Astrocyte (in vitro differentiated cells and primary cell): ENCODE measurements at regions not wholly inside any gene's neighbourhood (a gene's known extent, or its start where the extent isn't known, plus 50 kb on each side); places are given as distances from the start of the nearest gene placed in this dataset.

Source experiments
- EZH2 ChIP-seq: IDR thresholded peaks from 2 replicates; pipeline ENCODE4 v1.6.1; 2012; ENCODE audit warnings: mild to moderate bottlenecking, low read length, inconsistent platforms; ENCODE audit not compliant: insufficient read depth
- TF ChIP-seq, protein P1 (sequence below): IDR thresholded peaks from 2 replicates; pipeline ENCODE4 v1.5.1; 2011; ENCODE audit warnings: low read depth, mild to moderate bottlenecking, inconsistent platforms, low read length, moderate library complexity; ENCODE audit not compliant: insufficient read depth

DNA sequence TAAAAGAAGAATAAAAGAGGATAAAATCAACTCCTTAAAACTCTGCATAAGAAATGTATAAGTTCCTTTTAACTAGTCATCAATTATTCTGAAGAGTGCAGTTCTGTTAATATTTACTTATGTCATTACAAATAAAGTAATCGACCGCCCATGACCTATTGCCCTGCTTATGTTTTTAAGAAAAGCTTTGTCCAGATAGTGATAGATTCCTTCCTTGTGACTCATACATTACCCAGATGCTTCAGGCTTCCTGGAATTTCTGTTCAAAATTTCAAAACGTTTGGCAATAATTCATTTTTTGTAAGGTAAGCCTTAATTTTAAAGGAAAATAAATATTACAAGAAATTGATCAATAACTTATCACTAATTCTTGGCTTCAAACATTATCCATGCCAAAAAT, 918.2 kb upstream of the ADGRL2 start:
- TF ChIP-seq, protein P1, sequence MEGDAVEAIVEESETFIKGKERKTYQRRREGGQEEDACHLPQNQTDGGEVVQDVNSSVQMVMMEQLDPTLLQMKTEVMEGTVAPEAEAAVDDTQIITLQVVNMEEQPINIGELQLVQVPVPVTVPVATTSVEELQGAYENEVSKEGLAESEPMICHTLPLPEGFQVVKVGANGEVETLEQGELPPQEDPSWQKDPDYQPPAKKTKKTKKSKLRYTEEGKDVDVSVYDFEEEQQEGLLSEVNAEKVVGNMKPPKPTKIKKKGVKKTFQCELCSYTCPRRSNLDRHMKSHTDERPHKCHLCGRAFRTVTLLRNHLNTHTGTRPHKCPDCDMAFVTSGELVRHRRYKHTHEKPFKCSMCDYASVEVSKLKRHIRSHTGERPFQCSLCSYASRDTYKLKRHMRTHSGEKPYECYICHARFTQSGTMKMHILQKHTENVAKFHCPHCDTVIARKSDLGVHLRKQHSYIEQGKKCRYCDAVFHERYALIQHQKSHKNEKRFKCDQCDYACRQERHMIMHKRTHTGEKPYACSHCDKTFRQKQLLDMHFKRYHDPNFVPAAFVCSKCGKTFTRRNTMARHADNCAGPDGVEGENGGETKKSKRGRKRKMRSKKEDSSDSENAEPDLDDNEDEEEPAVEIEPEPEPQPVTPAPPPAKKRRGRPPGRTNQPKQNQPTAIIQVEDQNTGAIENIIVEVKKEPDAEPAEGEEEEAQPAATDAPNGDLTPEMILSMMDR = no peak
- TF ChIP-seq EZH2 = no peak
